GM23338 (cell line): ENCODE measurements at regions not wholly inside any gene's neighbourhood (a gene's known extent, or its start where the extent isn't known, plus 50 kb on each side); places are given as distances from the start of the nearest gene placed in this dataset.

Experiments
- ATAC-seq: fragments of 200-7000 bp; cut with Tn5 transposase; 3 replicates; pipeline ENCODE4 v1.9.1; 2020
- DNase-seq: peaks from one replicate; pipeline ENCODE4 v3.0.0-alpha.2; 2015; ENCODE audit warnings: low spot score
- H2AFZ ChIP-seq: fragments of 200-600 bp; sonication (generic); 2 replicates; pipeline ENCODE4 v1.8.0; 2016; ENCODE audit warnings: antibody characterized with exemption, mild to moderate bottlenecking, moderate library complexity
- H3F3A ChIP-seq: fragments of 200-600 bp; sonication (generic); replicated peaks from 2 replicates; pipeline ENCODE4 v1.8.0; 2017; ENCODE audit warnings: antibody characterized with exemption, mixed run types, low read depth
- H3K27ac ChIP-seq: fragments of 200-600 bp; sonication (generic); 2 replicates; pipeline ENCODE4 v1.6.1; 2016; ENCODE audit warnings: low read depth
- H3K27me3 ChIP-seq: fragments of 200-600 bp; sonication (generic); 2 replicates; pipeline ENCODE4 v1.8.0; 2016; ENCODE audit warnings: mild to moderate bottlenecking, mixed run types, moderate library complexity; ENCODE audit not compliant: insufficient read depth
- H3K36me3 ChIP-seq: fragments of 200-600 bp; sonication (generic); 2 replicates; pipeline ENCODE4 v1.8.0; 2016; ENCODE audit warnings: mild to moderate bottlenecking; ENCODE audit not compliant: insufficient read depth
- H3K4me1 ChIP-seq: fragments of 200-600 bp; sonication (generic); 2 replicates; pipeline ENCODE4 v1.8.0; 2016; ENCODE audit warnings: mild to moderate bottlenecking, moderate library complexity; ENCODE audit not compliant: insufficient read depth
- H3K4me2 ChIP-seq: fragments of 200-600 bp; sonication (generic); 2 replicates; pipeline ENCODE4 v1.7.1; 2017; ENCODE audit warnings: mixed run types
- H3K4me3 ChIP-seq: fragments of 200-600 bp; sonication (generic); 2 replicates; pipeline ENCODE4 v1.6.1; 2016; ENCODE audit warnings: mixed run types
- H3K79me2 ChIP-seq: fragments of 200-600 bp; sonication (generic); replicated peaks from 2 replicates; pipeline ENCODE4 v1.8.0; 2017; ENCODE audit warnings: mild to moderate bottlenecking; ENCODE audit not compliant: insufficient read depth
- H3K9me2 ChIP-seq: fragments of 200-600 bp; sonication (generic); 2 replicates; pipeline ENCODE4 v1.8.0; 2017; ENCODE audit not compliant: insufficient read depth
- H4K20me1 ChIP-seq: fragments of 200-600 bp; sonication (generic); replicated peaks from 2 replicates; pipeline ENCODE4 v1.8.0; 2017; ENCODE audit warnings: mild to moderate bottlenecking; ENCODE audit not compliant: insufficient read depth
- H3K27ac Mint-ChIP-seq: 2 replicates; pipeline ENCODE4 v1.8.0; 2020; ENCODE audit warnings: inconsistent platforms, mild to moderate bottlenecking, moderate library complexity, mixed read lengths
- H3K27me3 Mint-ChIP-seq: 3 replicates; pipeline ENCODE4 v1.8.0; 2022; ENCODE audit warnings: low read depth, mild to moderate bottlenecking, moderate library complexity, mixed read lengths, inconsistent platforms; ENCODE audit not compliant: insufficient read depth, poor library complexity
- H3K36me3 Mint-ChIP-seq: 3 replicates; pipeline ENCODE4 v1.8.0; 2021; ENCODE audit warnings: low read depth, mild to moderate bottlenecking, inconsistent platforms, moderate library complexity, mixed read lengths
- H3K4me1 Mint-ChIP-seq: 3 replicates; pipeline ENCODE4 v1.8.0; 2020; ENCODE audit warnings: mild to moderate bottlenecking, inconsistent platforms, mixed read lengths
- H3K4me3 Mint-ChIP-seq: 3 replicates; pipeline ENCODE4 v1.8.0; 2021; ENCODE audit warnings: moderate library complexity, mild to moderate bottlenecking, inconsistent platforms, mixed read lengths
- H3K9me3 Mint-ChIP-seq: 3 replicates; pipeline ENCODE4 v1.8.0; 2020; ENCODE audit warnings: moderate library complexity, mild to moderate bottlenecking, inconsistent platforms, mixed read lengths
- CTCF ChIP-seq, 2 experiments: fragments of 200-600 bp in 1 of 2; sonication (generic) in 1 of 2; conservative IDR thresholded peaks; 2 replicates each; pipeline versions ENCODE4 v1.5.1 to v1.6.1; 2016 to 2017; ENCODE audit warnings: antibody characterized with exemption in 2 of 2, low read depth in 2 of 2, mild to moderate bottlenecking in 2 of 2, moderate library complexity in 1 of 2
- EZH2 ChIP-seq: fragments of 200-600 bp; sonication (generic); IDR thresholded peaks from one replicate; pipeline ENCODE4 v1.8.0; 2017; ENCODE audit warnings: antibody characterized with exemption, mild to moderate bottlenecking, low read depth; ENCODE audit not compliant: unreplicated experiment
- JUNB ChIP-seq: IDR thresholded peaks from one replicate; pipeline ENCODE4 v1.6.1; 2016; ENCODE audit warnings: antibody characterized with exemption; ENCODE audit not compliant: unreplicated experiment
- NANOG ChIP-seq: IDR thresholded peaks from 2 replicates; pipeline ENCODE4 v1.6.1; 2016; ENCODE audit warnings: antibody characterized with exemption, borderline replicate concordance
- POLR2AphosphoS5 ChIP-seq: IDR thresholded peaks from 2 replicates; pipeline ENCODE4 v1.6.1; 2016; ENCODE audit warnings: antibody characterized with exemption, low read depth
- STAT1 ChIP-seq: IDR thresholded peaks from one replicate; pipeline ENCODE4 v1.6.1; 2016; ENCODE audit warnings: antibody characterized with exemption; ENCODE audit not compliant: unreplicated experiment
- ZNF114 ChIP-seq: fragments of 250-450 bp; sonication (Bioruptor Pico); IDR thresholded peaks from 2 replicates; pipeline ENCODE4 v1.5.0; 2020; ENCODE audit warnings: mild to moderate bottlenecking, moderate library complexity
- ZNF331 ChIP-seq: fragments of 250-450 bp; sonication (Bioruptor Pico); IDR thresholded peaks from 2 replicates; pipeline ENCODE4 v1.5.0; 2020; ENCODE audit warnings: low read depth, mild to moderate bottlenecking, moderate library complexity
- TF ChIP-seq, protein P1 (sequence below): IDR thresholded peaks from one replicate; pipeline ENCODE4 v1.6.1; 2018; ENCODE audit warnings: antibody characterized with exemption; ENCODE audit not compliant: unreplicated experiment
- TF ChIP-seq, protein P2 (sequence below): fragments of 250-450 bp; sonication (Bioruptor Pico); IDR thresholded peaks from 2 replicates; pipeline ENCODE4 v1.5.0; 2020; ENCODE audit warnings: mild to moderate bottlenecking, moderate library complexity
- TF ChIP-seq, protein P3 (sequence below): IDR thresholded peaks from 2 replicates; pipeline ENCODE4 v1.6.1; 2016; ENCODE audit warnings: antibody characterized with exemption

GRCh38 chr10:128432011-128432410, 305.8 kb upstream of the MKI67 start (continued):
- TF ChIP-seq, protein P1, sequence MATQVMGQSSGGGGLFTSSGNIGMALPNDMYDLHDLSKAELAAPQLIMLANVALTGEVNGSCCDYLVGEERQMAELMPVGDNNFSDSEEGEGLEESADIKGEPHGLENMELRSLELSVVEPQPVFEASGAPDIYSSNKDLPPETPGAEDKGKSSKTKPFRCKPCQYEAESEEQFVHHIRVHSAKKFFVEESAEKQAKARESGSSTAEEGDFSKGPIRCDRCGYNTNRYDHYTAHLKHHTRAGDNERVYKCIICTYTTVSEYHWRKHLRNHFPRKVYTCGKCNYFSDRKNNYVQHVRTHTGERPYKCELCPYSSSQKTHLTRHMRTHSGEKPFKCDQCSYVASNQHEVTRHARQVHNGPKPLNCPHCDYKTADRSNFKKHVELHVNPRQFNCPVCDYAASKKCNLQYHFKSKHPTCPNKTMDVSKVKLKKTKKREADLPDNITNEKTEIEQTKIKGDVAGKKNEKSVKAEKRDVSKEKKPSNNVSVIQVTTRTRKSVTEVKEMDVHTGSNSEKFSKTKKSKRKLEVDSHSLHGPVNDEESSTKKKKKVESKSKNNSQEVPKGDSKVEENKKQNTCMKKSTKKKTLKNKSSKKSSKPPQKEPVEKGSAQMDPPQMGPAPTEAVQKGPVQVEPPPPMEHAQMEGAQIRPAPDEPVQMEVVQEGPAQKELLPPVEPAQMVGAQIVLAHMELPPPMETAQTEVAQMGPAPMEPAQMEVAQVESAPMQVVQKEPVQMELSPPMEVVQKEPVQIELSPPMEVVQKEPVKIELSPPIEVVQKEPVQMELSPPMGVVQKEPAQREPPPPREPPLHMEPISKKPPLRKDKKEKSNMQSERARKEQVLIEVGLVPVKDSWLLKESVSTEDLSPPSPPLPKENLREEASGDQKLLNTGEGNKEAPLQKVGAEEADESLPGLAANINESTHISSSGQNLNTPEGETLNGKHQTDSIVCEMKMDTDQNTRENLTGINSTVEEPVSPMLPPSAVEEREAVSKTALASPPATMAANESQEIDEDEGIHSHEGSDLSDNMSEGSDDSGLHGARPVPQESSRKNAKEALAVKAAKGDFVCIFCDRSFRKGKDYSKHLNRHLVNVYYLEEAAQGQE: no peak
- TF ChIP-seq ZNF331 (CRISPR knock-in tag): no peak

DNA sequence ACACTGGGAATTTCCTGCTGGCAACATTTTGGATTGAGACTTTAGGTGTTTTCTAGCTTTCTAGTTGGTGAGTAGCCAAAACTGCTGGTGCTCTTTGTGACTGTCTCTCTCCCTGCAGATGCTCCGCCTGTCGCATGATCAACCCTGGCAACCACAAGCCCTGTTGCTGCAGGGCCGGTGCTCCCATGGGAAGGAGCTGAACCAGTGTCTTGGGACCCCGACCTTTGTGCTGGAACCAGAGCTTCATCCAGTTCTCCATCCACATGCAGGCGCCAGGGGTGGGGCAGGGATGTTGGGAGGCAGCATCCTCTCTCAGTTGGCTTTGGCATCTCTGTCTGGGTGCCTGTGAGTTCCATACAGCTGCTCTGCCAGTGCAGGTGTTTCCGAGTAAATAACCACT, 306.2 kb upstream of the MKI67 start:
- H3K4me1 ChIP-seq: no peaks in the 10 kb centered on the region
- no peaks in the 10 kb centered on the region for H3K36me3 Mint-ChIP-seq
- H3F3A ChIP-seq: 0 out of 2 replicates have a peak, but pooled peaks cover 3% of the 10 kb centered on the region
- H2AFZ ChIP-seq: no peak overlapping the region
- H3K4me2 ChIP-seq: no peak overlapping the region
- peaks cover 40% of the 10 kb centered on the region for H3K4me1 Mint-ChIP-seq
- DNase-seq (no peak), ATAC-seq (no peak)
- no peak overlapping the region for H3K4me3 ChIP-seq
- no peaks in the 10 kb centered on the region for H4K20me1 ChIP-seq
- H3K9me2 ChIP-seq: no peaks in the 10 kb centered on the region
- no peak overlapping the region for H3K27ac ChIP-seq
- H3K79me2 ChIP-seq: no peaks in the 10 kb centered on the region
- H3K36me3 ChIP-seq: no peaks in the 10 kb centered on the region
- peaks cover 10% of the 10 kb centered on the region for H3K27me3 Mint-ChIP-seq
- H3K9me3 Mint-ChIP-seq: no peaks in the 10 kb centered on the region
- no peak overlapping the region for H3K27ac Mint-ChIP-seq
- H3K27me3 ChIP-seq: no peaks in the 10 kb centered on the region
- H3K4me3 Mint-ChIP-seq: no peak overlapping the region
- no peak for TF ChIP-seq JUNB
- no peak for TF ChIP-seq ZNF114 (CRISPR knock-in tag)
- no peak for TF ChIP-seq STAT1
- TF ChIP-seq EZH2: no peak
- no peak for TF ChIP-seq CTCF (conservative IDR thresholded peaks at IDR 0.05; ENCODE audit: low read depth in 2 of 2)
- TF ChIP-seq, protein P2, sequence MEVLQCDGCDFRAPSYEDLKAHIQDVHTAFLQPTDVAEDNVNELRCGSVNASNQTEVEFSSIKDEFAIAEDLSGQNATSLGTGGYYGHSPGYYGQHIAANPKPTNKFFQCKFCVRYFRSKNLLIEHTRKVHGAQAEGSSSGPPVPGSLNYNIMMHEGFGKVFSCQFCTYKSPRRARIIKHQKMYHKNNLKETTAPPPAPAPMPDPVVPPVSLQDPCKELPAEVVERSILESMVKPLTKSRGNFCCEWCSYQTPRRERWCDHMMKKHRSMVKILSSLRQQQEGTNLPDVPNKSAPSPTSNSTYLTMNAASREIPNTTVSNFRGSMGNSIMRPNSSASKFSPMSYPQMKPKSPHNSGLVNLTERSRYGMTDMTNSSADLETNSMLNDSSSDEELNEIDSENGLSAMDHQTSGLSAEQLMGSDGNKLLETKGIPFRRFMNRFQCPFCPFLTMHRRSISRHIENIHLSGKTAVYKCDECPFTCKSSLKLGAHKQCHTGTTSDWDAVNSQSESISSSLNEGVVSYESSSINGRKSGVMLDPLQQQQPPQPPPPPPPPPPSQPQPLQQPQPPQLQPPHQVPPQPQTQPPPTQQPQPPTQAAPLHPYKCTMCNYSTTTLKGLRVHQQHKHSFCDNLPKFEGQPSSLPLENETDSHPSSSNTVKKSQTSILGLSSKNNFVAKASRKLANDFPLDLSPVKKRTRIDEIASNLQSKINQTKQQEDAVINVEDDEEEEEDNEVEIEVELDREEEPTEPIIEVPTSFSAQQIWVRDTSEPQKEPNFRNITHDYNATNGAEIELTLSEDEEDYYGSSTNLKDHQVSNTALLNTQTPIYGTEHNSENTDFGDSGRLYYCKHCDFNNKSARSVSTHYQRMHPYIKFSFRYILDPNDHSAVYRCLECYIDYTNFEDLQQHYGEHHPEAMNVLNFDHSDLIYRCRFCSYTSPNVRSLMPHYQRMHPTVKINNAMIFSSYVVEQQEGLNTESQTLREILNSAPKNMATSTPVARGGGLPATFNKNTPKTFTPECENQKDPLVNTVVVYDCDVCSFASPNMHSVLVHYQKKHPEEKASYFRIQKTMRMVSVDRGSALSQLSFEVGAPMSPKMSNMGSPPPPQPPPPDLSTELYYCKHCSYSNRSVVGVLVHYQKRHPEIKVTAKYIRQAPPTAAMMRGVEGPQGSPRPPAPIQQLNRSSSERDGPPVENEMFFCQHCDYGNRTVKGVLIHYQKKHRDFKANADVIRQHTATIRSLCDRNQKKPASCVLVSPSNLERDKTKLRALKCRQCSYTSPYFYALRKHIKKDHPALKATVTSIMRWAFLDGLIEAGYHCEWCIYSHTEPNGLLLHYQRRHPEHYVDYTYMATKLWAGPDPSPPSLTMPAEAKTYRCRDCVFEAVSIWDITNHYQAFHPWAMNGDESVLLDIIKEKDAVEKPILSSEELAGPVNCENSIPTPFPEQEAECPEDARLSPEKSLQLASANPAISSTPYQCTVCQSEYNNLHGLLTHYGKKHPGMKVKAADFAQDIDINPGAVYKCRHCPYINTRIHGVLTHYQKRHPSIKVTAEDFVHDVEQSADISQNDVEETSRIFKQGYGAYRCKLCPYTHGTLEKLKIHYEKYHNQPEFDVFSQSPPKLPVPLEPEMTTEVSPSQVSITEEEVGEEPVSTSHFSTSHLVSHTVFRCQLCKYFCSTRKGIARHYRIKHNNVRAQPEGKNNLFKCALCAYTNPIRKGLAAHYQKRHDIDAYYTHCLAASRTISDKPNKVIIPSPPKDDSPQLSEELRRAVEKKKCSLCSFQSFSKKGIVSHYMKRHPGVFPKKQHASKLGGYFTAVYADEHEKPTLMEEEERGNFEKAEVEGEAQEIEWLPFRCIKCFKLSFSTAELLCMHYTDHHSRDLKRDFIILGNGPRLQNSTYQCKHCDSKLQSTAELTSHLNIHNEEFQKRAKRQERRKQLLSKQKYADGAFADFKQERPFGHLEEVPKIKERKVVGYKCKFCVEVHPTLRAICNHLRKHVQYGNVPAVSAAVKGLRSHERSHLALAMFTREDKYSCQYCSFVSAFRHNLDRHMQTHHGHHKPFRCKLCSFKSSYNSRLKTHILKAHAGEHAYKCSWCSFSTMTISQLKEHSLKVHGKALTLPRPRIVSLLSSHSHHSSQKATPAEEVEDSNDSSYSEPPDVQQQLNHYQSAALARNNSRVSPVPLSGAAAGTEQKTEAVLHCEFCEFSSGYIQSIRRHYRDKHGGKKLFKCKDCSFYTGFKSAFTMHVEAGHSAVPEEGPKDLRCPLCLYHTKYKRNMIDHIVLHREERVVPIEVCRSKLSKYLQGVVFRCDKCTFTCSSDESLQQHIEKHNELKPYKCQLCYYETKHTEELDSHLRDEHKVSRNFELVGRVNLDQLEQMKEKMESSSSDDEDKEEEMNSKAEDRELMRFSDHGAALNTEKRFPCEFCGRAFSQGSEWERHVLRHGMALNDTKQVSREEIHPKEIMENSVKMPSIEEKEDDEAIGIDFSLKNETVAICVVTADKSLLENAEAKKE: no peak
- TF ChIP-seq ZNF331 (CRISPR knock-in tag): no peak
- TF ChIP-seq POLR2AphosphoS5: no peak
- TF ChIP-seq, protein P3, sequence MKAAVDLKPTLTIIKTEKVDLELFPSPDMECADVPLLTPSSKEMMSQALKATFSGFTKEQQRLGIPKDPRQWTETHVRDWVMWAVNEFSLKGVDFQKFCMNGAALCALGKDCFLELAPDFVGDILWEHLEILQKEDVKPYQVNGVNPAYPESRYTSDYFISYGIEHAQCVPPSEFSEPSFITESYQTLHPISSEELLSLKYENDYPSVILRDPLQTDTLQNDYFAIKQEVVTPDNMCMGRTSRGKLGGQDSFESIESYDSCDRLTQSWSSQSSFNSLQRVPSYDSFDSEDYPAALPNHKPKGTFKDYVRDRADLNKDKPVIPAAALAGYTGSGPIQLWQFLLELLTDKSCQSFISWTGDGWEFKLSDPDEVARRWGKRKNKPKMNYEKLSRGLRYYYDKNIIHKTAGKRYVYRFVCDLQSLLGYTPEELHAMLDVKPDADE: no peak
- TF ChIP-seq NANOG: no peak
